IgD-negative memory B cell (primary cell): ENCODE measurements at regions not wholly inside any gene's neighbourhood (a gene's known extent, or its start where the extent isn't known, plus 50 kb on each side); places are given as distances from the start of the nearest gene placed in this dataset.

Source experiments
- H3K27ac Mint-ChIP-seq, 3 donors: one replicate each; pipeline ENCODE4 v1.8.0; 2020 to 2022; ENCODE audit warnings: mild to moderate bottlenecking in 3 of 3, mixed read lengths in 3 of 3, moderate library complexity in 1 of 3
- H3K27me3 Mint-ChIP-seq: one replicate; pipeline ENCODE4 v1.8.0; 2021; ENCODE audit warnings: mixed read lengths
- H3K36me3 Mint-ChIP-seq: one replicate; pipeline ENCODE4 v1.8.0; 2020; ENCODE audit warnings: mild to moderate bottlenecking, mixed read lengths
- H3K4me1 Mint-ChIP-seq, 3 donors: one replicate each; pipeline ENCODE4 v1.8.0; 2020 to 2022; ENCODE audit warnings: mixed read lengths in 3 of 3, mild to moderate bottlenecking in 1 of 3
- H3K4me3 Mint-ChIP-seq, 4 donors: one replicate each; pipeline ENCODE4 v1.8.0; 2020 to 2022; ENCODE audit warnings: mild to moderate bottlenecking in 4 of 4, mixed read lengths in 4 of 4, moderate library complexity in 3 of 4
- H3K9me3 Mint-ChIP-seq, 3 donors: one replicate each; pipeline ENCODE4 v1.8.0; 2020 to 2021; ENCODE audit warnings: mixed read lengths in 3 of 3, mild to moderate bottlenecking in 1 of 3

DNA sequence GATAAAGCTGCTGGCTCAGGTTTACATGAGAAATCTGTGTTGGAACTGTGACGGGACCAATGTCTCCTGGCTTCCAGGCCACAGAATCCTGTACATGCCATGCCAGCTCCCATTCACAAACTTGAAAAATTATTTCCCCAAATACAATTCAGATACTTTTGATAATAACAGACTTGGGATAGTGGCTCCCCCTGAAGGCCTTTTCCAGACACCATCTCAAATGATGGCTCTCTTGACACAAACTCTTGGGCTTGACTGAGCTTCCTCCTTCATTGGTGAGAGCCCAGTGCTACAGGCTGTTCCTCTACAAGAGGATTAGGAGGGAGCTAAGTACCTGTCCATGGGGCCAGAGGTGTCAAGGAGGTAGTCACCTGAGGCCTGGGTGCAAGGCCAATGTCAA, 104.7 kb upstream of the PAX6 start:
- H3K36me3 Mint-ChIP-seq: no peaks in the 10 kb centered on the region
- no peak overlapping the region for H3K27ac Mint-ChIP-seq
- no peak overlapping the region for H3K4me3 Mint-ChIP-seq
- H3K4me1 Mint-ChIP-seq: peaks cover 0 to 5% (median 0%) of the 10 kb centered on the region in 3 donors
- H3K27me3 Mint-ChIP-seq: peaks cover 4% of the 10 kb centered on the region
- peaks cover 0 to 4% (median 4%) of the 10 kb centered on the region in 3 donors for H3K9me3 Mint-ChIP-seq

DNA sequence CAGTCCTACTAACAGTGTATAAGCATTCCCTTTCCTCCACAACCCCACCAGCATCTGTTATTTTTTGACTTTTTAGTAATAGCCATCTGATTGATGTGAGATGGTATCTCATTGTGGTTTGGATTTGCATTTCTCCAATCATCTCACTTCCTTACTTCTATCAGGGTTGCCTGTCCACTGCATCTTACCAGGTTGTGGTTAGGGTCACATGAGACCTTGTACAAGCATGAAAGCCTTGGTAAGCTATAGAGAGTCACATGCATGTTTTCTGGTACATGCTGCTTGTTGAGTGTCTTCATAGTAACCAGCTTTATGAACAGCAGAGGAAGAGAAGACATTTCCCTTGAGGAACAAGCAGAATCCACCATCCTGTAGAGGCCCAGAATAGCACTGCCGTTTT, 102.9 kb upstream of the PAX6 start:
- peaks cover 0 to 5% (median 0%) of the 10 kb centered on the region in 3 donors for H3K4me1 Mint-ChIP-seq
- H3K27me3 Mint-ChIP-seq: no peaks in the 10 kb centered on the region
- no peak overlapping the region for H3K27ac Mint-ChIP-seq
- peaks cover 0 to 4% (median 4%) of the 10 kb centered on the region in 3 donors for H3K9me3 Mint-ChIP-seq
- no peaks in the 10 kb centered on the region for H3K36me3 Mint-ChIP-seq
- H3K4me3 Mint-ChIP-seq: no peak overlapping the region

- Mint-ChIP-seq H3K27me3 (no peaks in the 10 kb centered on the region), H3K36me3 (no peaks in the 10 kb centered on the region), H3K4me1 (peaks cover 0 to 5% (median 0%) of the 10 kb centered on the region in 3 donors), H3K9me3 (peaks cover 0 to 4% (median 0%) of the 10 kb centered on the region in 3 donors), H3K27ac (no peak overlapping the region), H3K4me3 (no peak overlapping the region)
These were observed 101.7 kb upstream of the PAX6 start for GRCh38 chr11:31912808-31913207.

GRCh38 chr11:31910950-31911576, 99.9 kb upstream of the PAX6 start:
- peaks cover 0 to 5% (median 0%) of the 10 kb centered on the region in 3 donors for H3K4me1 Mint-ChIP-seq
- peaks cover 5% of the 10 kb centered on the region for H3K27me3 Mint-ChIP-seq
- H3K4me3 Mint-ChIP-seq: no peak overlapping the region
- H3K27ac Mint-ChIP-seq: no peak overlapping the region
- H3K9me3 Mint-ChIP-seq: peaks cover 0 to 12% (median 1%) of the 10 kb centered on the region in 3 donors
- H3K36me3 Mint-ChIP-seq: no peaks in the 10 kb centered on the region

DNA sequence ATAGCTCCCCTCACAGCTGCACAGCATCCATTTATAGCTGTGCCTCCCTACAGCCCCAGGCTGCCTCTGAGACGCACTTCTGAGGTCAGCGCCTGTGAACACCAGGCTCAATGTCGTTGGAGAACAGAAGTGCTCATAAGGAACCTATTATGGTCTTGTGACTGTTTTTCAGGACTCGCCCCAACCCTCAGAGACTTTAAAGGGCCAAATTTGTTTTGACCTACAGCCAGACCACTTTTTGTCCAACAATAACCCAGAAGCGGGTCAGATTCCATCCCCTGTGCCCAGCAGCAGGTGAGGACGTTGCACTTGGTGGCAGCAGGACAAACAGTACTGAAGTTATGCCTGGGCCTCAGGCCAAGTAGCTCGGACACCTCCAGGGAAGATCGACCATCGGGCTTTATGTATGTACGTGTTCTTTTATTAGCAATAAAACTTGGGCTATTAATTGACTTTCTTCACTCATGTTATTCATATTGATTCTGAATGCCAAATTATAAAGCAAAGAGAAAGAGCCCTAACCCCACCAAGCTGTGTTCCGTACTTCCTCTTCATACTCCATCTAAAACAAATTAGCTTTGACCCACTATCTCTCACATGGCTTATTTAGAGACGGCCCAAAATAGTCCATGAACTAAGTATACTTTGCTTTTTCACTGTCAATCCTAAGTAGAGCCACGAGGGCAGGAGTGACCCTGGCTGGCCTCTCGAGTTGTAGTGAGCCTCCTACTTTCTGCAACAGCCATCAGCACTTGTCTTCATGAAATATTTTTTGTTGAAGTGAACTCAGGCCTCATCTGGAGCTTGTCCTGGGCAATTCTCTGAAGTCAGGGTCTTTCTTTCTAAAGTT, 92.3 kb upstream of the PAX6 start:
- peaks cover 20% of the 10 kb centered on the region for H3K27me3 Mint-ChIP-seq
- peaks cover 6 to 12% (median 8%) of the 10 kb centered on the region in 3 donors for H3K9me3 Mint-ChIP-seq
- no peaks in the 10 kb centered on the region for H3K4me1 Mint-ChIP-seq
- no peak overlapping the region for H3K4me3 Mint-ChIP-seq
- H3K27ac Mint-ChIP-seq: no peak overlapping the region
- H3K36me3 Mint-ChIP-seq: no peaks in the 10 kb centered on the region

- Mint-ChIP-seq H3K9me3 (peaks cover 6 to 12% (median 8%) of the 10 kb centered on the region in 3 donors), H3K36me3 (no peaks in the 10 kb centered on the region), H3K4me3 (no peak overlapping the region), H3K4me1 (no peaks in the 10 kb centered on the region), H3K27me3 (peaks cover 20% of the 10 kb centered on the region), H3K27ac (no peak overlapping the region)
These were observed 91.6 kb upstream of the PAX6 start for GRCh38 chr11:31902706-31903105.

DNA sequence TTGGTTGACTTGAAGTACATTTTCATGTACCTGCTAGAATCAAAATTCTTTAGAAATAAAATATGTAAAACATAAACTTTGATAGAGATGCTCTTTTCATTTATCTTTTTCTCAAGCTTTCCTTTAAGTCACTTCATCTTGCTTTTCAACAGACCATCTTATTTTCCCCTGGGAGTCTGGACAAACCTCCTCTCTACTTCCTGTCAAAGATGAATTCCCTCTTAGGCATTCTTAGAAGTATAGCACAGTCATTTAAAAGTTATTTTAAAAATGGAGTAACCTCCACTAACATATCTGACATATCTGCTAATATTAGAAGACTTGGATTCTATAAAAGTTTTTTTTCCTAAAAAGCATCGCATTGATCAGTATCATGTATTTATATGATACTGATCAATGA, 84.8 kb upstream of the PAX6 start:
- no peaks in the 10 kb centered on the region for H3K4me1 Mint-ChIP-seq
- H3K4me3 Mint-ChIP-seq: no peak overlapping the region
- peaks cover 12% of the 10 kb centered on the region for H3K27me3 Mint-ChIP-seq
- no peak overlapping the region for H3K27ac Mint-ChIP-seq
- peaks cover 0 to 6% (median 4%) of the 10 kb centered on the region in 3 donors for H3K9me3 Mint-ChIP-seq
- H3K36me3 Mint-ChIP-seq: no peaks in the 10 kb centered on the region

DNA sequence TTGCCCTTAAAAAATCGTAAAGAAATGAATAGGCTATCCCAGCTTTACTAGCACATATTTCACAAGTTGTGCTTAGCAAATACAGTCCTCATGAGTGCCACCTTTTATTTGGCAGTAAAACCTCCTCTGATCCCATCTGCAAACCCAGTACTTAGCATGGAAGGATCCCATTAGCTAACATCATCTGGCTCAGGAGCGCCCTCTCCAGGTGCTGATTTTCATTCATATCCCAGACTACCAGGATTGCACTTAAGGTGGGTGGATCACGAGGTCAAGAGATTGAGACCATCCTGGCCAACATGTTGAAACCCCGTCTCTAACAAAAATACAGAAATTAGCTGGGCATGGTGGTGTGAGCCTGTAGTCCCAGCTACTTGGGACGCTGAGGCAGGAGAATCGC, 76.1 kb upstream of the PAX6 start:
- no peak overlapping the region for H3K27ac Mint-ChIP-seq
- no peak overlapping the region for H3K4me3 Mint-ChIP-seq

GRCh38 chr11:31884080-31884479, 73.0 kb upstream of the PAX6 start:
- peaks cover 4% of the 10 kb centered on the region for H3K36me3 Mint-ChIP-seq
- no peaks in the 10 kb centered on the region for H3K9me3 Mint-ChIP-seq
- no peak overlapping the region for H3K27ac Mint-ChIP-seq
- peaks cover 1% of the 10 kb centered on the region for H3K27me3 Mint-ChIP-seq
- no peak overlapping the region for H3K4me3 Mint-ChIP-seq
- H3K4me1 Mint-ChIP-seq: no peaks in the 10 kb centered on the region

More for the DNA sequence above, 76.1 kb upstream of the PAX6 start:
- peaks cover 4% of the 10 kb centered on the region for H3K36me3 Mint-ChIP-seq
- no peaks in the 10 kb centered on the region for H3K9me3 Mint-ChIP-seq
- no peaks in the 10 kb centered on the region for H3K4me1 Mint-ChIP-seq
- H3K27me3 Mint-ChIP-seq: peaks cover 1% of the 10 kb centered on the region

DNA sequence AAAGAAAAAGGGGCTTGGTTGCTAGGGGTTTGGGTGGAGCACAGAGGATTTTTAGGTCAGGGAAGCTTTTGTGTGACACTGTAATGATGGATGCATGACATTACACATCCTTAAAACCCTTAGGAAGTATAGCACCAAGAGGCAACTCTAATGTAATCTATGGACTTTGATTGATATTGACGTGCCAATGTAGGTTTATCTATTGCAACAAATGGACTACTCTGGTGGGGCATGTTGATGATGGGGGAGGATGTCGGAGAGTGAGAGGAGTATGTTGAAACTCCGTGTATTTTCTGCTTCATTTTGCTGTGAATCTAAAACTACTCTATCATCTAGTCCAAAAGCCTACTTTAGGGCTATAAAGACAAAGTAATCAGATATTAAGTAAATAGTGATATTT, 72.3 kb upstream of the PAX6 start:
- Mint-ChIP-seq H3K4me3 (no peak overlapping the region), H3K9me3 (no peaks in the 10 kb centered on the region), H3K27me3 (peaks cover 3% of the 10 kb centered on the region), H3K27ac (no peak overlapping the region), H3K36me3 (peaks cover 4% of the 10 kb centered on the region), H3K4me1 (no peaks in the 10 kb centered on the region)

- H3K27me3 Mint-ChIP-seq: peaks cover 4% of the 10 kb centered on the region
- no peak overlapping the region for H3K4me3 Mint-ChIP-seq
- no peak overlapping the region for H3K27ac Mint-ChIP-seq
- peaks cover 4% of the 10 kb centered on the region for H3K36me3 Mint-ChIP-seq
- no peaks in the 10 kb centered on the region for H3K4me1 Mint-ChIP-seq
- no peaks in the 10 kb centered on the region for H3K9me3 Mint-ChIP-seq
These were observed 71.8 kb upstream of the PAX6 start for GRCh38 chr11:31882951-31883392.

GRCh38 chr11:31881825-31882224, 70.7 kb upstream of the PAX6 start:
- Mint-ChIP-seq H3K36me3 (peaks cover 2% of the 10 kb centered on the region), H3K4me3 (no peak overlapping the region), H3K27ac (no peak overlapping the region), H3K9me3 (no peaks in the 10 kb centered on the region), H3K27me3 (peaks cover 4% of the 10 kb centered on the region), H3K4me1 (no peaks in the 10 kb centered on the region)

- Mint-ChIP-seq H3K27me3 (peaks cover 7% of the 10 kb centered on the region), H3K4me3 (no peak overlapping the region), H3K36me3 (no peaks in the 10 kb centered on the region), H3K4me1 (no peaks in the 10 kb centered on the region), H3K9me3 (no peaks in the 10 kb centered on the region), H3K27ac (no peak overlapping the region)
These were observed 68.6 kb upstream of the PAX6 start for GRCh38 chr11:31879681-31880080.

DNA sequence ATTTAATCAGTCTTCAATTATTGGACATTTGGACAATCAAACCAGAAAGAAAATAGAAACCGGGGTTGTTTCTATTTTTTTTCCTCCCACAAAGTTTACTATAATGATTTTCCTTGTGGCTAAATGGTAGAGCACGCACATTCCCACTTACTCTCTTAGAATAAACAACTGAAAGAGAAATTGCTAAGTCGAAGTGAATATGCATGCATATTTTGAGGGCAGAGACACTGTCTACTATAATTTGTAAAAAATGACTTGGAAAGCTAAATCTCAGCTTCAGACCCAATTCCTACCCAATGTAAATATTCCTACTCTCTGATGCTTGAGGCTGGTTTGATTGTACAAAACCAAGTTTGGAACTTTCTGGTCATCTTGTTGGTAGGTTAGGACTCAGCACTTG, 66.7 kb upstream of the PAX6 start:
- Mint-ChIP-seq H3K27me3 (peaks cover 7% of the 10 kb centered on the region), H3K27ac (no peak overlapping the region), H3K36me3 (no peaks in the 10 kb centered on the region), H3K4me3 (no peak overlapping the region), H3K4me1 (no peaks in the 10 kb centered on the region), H3K9me3 (no peaks in the 10 kb centered on the region)

DNA sequence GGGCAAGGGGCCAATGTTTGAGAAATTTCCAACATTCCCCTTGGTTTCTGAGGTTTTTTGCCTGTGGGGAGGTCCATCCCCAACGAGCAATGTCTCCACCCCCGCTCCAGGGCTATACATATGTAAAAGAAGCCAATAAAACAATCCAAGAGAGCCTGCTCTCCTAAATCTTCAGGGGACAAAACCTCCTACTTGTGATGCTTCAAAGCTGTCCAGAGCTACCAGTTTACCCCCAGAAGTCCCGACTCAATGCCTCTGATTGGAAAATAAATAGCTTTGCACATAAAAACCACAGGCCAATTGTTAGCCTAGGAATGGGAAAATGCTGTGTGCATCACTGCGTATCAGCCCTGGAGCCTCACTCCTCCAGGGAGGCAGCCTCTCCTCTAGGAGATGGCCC, 66.0 kb upstream of the PAX6 start:
- no peaks in the 10 kb centered on the region for H3K4me1 Mint-ChIP-seq
- H3K4me3 Mint-ChIP-seq: no peak overlapping the region
- no peaks in the 10 kb centered on the region for H3K9me3 Mint-ChIP-seq
- H3K27ac Mint-ChIP-seq: no peak overlapping the region
- peaks cover 7% of the 10 kb centered on the region for H3K27me3 Mint-ChIP-seq
- no peaks in the 10 kb centered on the region for H3K36me3 Mint-ChIP-seq
